Fibroblast of skin of right biceps (primary cell): ENCODE measurements at regions not wholly inside any gene's neighbourhood (a gene's known extent, or its start where the extent isn't known, plus 50 kb on each side); places are given as distances from the start of the nearest gene placed in this dataset.

Experiments
- DNase-seq: peaks from one replicate; pipeline ENCODE4 v3.0.0-alpha.2; 2013

DNA sequence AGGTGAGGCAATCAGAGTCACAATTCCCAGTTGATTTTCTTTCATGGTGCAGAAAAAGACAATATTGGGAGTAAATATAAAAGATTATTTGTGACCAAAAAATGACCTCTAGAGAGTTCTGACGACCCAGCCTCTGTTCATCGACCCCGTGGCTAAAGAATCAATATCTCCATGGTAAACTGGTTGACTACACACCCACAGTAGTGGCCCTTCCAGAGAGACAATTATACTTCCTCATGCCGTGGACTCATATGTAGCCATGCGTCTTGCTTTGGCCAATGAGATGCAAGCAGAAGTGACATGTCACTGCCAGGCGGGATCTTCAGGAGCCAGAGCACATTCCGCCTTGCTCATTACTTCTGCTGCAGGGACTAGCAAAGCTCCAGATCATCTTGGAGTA, 163.3 kb upstream of the RAD23B start:
- DNase-seq: no peak

DNA sequence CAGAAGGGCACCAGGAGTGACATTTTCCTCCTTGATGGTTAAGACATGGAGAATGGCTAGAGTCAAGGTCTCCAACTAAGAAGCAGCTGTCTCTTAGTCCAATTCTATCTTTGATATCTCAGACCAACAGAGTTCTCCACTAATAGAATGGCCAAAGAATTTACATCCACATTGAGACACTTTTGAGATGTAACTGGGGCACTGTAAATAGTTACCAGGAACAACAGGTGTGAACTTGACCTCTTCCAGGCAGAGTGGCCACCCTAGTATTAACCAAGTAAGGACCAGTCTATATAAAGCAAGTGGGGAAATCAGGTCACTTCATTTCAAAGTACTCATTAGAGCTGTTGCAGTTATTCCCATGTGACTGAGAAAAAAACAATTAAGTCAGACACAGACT, 159.7 kb upstream of the RAD23B start:
- DNase-seq: no peak

DNA sequence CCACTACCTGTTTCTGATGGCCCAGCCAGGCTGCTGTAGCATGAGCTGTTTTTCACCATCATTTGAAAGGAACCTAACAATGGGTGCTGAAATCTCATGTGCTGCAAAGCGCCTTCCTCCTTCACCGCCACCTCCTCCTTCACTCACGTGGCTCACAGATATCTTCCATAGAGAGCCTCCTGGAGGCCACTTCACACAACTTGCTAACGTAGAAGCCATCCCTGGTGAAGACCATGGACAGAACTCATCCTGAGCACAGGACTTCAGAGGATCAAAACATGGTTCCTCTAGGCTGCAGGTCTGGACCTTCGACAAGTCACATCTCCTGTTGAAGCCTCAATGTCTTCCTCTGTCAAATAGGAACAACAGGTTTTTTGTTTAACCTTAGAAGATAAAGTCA, 155.5 kb upstream of the RAD23B start:
- peak; percentile 6 for DNase-seq

DNA sequence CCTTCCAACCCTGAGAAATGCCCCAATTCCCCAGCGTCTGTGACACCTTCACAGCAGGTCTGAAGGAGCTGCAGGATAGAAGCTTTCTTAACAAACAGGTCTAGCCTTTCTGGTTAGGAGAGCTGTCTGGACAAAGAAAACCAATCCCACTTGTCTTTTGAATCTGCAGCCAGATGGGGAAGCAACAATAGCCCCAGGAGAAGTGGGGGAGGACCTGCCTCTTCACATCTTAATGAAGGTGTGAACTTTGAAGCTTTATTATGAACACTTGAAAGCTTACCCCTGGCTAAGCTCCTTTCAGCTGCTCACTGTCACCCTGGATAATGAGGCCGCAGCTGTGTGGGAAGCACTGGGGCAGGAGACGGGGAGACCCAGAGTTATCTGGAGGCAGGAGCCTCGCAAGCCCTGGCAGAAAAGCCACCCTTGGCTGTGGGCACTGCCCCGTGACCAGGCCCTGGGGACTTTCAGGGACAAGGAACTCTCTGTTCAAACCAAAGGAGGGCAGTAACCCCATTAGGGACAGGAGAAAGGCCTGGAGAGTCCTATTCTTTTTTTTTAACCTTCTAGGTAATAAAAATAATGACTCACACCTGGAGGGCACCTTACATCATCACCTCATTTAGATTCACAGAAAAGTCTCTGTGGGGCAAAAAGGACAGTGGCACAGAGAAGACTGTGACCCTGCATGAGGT, 151.8 kb upstream of the RAD23B start:
- no peak for DNase-seq

DNA sequence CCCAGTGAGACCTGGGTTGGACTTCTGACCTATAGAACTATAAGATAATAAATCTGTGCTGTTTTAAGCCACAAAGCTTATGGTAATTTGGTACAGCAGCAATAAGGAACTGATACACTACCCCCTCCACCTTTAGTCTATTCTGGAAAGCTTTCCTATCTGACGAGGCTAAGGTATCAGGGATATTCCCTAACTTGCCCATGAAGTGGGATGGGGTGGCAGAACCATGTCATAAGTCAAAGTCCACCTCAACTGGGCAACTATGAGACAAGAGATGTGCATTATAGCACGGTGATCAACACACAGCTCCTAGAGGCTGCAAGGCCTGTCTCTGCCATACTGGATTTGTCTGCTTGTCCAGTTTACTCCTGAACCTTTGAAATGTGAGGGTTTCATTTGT, 146.8 kb upstream of the RAD23B start:
- DNase-seq: no peak

DNA sequence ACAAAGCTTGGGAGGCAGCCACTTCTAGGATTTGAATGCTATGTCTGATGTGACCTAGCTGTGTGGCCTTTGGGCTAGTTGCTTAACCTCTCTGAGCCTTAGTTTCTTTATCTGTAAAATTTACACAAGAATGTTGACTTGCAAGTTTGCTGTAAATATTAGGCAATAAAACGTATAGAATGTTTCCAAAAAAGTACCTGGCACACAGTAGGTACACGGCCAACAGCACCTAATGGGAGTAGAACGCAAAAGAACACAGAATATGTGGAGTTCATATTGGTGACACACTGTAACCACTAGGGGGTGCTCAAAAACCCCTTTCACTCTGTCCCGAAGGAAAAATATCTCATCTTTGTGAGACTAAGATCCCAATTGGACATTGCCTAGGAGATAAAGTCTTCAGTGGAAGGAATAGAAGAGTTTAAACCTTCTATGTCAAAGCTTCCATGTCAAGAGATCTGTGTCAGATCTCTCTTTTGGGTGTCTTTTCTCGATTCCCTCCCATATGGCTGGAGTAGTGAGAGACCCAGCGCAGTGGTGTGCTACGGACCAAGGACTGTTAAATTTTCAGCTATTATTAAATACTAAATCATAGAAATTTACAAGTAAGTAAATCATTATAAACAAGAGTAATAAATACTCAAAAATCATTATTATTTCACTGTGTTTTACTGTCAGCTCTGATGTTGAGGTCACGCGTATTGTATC, 145.4 kb upstream of the RAD23B start:
- DNase-seq: peak; percentile 37

DNA sequence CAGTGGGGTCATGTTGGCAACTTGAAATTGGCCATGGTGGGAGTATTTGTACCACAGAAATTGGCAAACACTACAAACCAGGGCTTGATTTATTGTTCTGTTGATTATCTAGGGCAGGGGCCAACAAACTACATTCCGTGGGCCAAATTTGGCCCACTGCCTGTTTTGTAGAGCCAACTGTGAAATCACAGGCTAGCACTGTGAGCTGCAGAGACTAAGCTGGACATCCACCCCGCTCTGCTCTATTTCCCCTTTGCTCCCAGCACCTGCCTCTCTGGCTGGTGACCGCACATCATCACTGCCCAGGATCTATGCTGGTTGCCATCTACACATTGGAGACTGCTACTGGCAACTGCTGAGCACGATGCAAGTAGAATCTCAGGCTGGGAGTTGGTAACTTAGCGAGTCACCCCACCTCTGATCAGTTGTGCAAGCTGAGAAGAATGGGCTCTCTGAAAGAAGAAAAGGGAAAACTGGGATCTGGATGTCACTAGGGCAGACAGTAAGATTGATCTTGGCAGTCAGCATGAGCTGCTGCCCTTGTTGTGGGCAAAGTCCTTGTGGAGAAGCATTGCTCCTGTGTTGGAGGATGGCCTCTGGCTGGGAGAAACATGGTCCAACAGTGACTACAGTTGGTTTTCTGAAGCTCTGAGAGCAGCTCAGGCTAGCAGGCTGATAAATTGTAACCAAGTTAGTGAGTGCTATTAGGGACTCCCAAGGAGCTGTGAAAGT, 144.7 kb upstream of the RAD23B start:
- DNase-seq: peak; percentile 7

DNA sequence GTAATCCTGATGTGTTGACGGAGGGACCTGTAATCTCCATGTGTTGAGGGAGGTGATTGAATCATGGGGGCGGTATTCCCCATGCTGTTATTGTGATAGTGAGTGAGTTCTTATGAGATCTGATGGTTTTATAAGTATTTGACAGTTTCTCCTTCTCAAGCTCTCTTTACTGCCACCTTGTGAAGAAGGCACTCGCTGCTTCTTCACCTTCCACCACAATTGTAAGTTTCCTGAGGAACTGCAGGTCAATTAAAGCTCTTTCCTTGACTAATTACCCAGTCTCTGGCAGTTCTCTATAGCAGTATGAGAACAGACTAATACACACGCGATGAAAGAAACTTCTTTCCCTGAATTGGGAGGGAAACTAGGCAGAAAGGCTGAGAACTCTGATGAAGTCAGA, 141.1 kb upstream of the RAD23B start:
- DNase-seq: peak; percentile 20

DNA sequence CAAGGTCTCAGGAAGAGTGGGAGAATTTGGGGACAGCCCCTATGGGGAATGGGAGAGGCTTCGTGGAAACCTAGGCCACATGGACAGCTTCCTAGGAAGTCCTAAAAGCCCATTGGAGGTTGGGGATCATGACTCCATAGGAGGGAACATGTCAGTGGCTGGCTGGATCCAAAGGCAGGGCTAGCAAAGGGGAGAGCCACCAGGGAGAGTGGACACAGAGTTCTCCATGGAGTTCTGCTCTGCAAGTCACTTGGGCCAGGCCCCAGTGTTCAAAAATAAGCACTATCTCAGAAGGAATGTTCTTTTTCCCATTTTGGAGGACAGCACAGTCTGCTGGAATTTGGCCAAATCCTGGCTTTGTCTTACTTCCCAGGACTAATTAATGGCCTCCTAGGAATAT, 140.6 kb upstream of the RAD23B start:
- peak; percentile 5 for DNase-seq

DNA sequence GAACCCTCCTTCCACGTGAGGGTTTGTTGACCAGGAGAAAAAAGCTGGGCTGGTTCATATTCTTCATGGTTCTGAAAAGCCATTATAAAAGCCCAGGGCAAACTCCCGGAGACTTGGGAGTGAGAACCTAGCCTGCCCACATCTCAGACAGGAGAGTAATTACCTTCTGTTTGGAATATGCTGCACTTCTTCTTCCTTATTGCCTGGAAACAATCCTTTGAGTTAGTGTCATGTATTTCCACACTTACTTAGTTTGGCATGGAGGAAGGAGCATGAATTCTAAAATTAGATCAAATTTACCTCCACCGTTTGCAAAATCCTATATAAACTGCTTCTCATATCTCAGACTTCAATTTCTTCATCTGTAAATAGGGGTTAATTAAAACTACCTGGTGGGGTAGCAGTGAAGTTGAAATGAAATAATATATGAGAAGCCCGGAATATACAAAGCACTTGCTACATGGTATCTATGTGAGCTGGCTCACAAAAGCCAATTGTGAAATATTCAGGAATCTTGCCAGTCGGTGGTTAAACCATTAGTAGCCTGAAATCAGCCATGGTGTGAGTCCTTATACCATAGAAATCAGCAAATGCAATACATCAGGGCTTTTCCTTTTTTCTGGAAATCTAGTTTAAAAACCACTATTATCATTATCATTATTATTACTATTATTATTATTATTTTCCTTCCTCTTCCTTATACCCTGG, 140.0 kb upstream of the RAD23B start:
- DNase-seq: peak; percentile 8

DNA sequence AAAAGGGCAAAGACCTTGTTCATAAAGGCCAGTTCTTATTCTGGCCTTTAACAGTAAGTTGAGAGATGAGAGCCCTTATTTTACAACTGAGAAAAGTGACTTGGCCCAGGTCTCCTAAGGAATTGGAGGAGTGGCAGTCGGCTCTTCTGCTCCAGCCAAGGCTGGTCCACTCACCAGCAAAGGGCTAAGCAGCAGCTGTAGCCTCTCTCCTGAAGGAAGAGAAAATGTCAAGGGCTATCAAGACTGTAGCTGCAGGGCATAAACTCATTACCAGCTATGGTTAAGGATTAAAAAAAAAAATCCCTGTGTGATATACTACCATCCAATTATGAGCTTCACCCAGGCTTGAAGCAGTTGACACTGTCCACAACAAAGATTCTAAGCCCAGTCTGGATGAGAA, 138.6 kb upstream of the RAD23B start:
- DNase-seq: no peak

DNA sequence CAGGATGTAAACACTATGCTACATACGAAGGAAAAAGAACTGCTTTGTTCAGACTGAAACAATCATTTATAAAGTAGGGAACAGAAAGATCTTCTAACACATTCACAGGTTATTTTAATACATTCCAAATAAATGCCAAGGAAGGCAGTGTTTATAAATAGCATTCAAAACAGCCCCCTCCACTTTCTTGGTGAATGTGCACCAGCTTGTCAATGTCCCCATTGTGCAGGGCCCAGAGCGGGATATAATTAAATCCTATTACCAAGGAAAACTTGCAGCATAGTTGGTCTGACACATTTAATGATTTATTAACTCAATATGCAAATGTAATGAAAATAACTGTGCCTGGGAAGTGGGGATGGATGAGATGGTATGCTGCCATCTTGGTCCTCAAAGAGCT, 135.9 kb upstream of the RAD23B start:
- DNase-seq: no peak

DNA sequence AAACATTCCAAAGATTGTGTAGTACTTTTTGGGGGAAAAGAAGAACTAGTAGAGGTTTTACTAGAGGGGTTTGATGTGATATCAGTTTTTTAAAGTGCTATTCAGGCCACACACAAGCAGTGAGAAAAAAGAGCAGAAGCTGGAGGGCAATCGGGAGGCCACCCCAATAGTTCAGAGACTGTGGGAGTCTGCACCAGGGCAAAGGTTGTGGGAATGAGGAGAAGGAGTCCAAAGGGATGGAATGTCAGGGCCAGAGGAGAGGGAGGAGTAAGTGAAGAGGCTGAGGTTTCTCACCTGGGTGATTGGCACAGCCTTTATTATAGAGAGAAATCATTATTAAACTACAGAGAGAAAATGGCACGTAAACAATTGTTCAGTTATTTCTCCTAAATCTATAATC, 134.9 kb upstream of the RAD23B start:
- no peak for DNase-seq

DNA sequence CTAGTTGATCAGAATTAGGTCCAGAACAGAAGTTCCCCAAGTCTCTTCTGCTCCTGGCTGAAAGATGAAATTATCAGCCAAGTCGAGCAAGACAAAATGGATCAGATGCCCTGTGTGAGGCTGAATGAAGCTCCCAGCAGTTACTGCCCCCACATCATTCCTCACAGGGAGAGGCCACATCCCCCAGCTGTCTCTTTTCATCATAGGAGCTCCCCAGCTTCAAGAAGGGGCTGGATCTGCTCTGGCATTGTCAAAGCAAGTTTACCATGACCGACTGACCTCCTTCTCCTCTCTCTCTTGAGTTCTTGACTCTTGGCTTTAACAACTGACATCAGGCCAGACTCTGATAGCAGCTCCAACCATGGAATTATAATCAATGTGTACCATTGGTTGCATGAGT, 133.3 kb upstream of the RAD23B start:
- no peak for DNase-seq

DNA sequence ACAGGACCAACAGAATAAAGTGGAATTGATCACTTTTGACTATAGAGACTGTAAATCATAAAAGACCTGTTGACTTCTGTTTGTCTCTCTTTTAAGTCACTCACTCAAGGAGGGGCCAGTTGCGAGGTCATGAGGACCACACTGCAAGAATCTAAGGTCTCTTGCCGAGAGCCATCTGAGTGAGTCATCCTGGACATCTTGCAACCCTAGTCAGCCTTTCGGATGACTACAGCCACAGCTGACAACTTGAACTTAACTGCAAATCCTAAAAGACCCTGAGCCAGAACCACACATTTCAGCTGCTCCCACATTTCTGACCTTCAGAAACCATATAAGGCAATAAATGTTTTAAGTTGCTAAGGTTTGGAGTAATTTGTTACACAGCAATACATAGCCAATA, 129.7 kb upstream of the RAD23B start:
- peak; percentile 48 for DNase-seq

DNA sequence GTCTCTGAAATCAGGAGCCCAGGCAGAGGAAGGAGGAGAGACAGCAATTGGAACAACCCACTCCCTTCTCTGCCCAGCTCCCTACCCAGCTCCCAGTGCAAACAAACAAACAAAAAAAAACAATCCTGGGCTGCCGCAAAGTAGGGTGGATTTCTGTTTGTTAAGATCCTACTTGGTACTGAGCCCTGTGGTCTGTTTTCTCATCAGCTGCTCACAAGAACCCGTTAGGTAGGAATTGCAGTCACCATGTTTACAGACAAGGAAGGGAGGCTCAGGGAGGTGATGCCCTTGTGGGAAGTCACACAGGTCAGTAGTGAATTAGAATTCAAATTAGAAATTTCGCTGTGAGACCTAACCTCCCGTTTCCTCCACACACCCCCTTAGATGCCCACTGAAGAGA, 128.8 kb upstream of the RAD23B start:
- no peak for DNase-seq

DNA sequence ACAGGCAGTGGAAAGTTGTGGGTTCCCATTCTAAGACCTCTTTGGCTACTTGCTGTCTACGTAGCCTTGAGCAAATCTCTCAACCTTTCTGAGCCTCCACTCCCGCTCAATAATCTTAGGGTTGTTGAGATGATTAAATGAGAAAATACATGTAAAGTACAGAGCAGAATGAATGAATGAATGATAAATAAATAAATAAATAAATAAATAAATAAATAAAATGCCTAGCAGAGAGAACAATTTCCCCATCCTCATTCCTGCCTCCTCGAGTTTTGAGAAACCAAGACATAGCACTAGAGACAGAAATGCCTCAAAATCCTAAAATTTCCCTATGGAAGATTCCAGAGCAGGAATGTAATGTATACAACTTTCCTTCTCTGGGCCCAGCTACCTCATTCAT, 128.3 kb upstream of the RAD23B start:
- no peak for DNase-seq

DNA sequence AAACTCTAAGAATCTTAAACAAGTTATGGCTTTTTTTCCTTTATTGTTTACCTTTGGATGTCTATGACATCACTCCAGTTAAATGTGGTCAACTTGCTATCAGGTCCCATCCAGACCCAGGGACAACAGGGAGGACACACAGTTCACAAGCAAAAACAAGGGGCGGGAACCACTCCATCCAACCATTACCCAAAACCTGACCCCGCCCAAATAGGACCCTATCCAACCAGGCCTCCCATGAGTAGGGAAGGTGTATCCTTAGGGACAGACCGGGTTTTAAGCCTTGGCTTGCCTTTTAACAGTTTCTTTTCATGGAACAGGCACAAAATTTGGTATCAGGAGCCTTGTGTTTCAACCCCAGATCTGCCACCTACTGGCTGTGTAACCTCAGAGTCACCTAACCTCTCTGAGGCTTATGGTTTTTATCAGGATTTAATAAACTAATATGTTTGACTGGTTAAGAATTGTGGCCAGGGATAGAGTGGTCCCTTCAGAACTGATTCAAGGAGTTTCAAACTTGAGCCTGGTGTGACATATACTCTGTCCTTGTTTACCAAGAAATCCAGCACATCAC, 127.7 kb upstream of the RAD23B start:
- no peak for DNase-seq

DNA sequence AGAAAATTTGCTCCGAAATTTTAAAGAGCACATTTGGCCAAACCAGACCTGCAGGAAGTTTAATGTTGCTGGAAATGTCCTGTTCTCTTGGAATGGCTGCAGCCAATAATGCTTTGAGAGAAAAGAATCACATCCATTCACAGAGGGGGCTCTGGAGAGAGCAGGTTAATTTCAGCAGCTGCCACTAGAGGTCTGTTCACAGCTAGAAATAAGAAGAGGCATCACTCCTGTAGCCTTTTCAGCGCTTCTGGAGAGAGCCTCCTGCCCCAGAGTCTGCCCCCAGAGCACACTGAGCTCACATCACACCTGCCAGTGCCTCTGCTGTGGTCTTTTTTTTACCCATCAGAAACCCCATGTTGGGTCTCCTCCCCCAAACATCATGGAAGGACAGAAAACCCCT, 124.8 kb upstream of the RAD23B start:
- peak; percentile 35 for DNase-seq

DNA sequence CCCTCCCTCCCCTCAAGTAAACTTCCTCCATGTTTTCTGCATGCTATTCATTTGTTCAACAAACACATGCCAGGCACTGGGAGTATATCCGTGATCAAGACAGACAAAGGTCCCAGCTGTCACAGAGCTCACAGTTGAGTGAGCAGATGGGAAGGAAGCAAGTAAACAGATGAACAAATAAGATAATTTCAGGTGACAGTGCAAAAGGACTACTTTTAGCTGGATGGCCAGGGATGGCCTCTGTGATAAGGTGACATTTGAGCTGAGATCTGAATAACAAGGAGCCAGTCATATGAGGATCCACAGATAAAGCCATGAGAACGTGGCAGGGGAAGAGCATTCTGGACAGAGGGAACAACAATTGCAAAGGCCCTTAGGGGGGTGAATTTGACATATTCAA, 121.7 kb upstream of the RAD23B start:
- no peak for DNase-seq

DNA sequence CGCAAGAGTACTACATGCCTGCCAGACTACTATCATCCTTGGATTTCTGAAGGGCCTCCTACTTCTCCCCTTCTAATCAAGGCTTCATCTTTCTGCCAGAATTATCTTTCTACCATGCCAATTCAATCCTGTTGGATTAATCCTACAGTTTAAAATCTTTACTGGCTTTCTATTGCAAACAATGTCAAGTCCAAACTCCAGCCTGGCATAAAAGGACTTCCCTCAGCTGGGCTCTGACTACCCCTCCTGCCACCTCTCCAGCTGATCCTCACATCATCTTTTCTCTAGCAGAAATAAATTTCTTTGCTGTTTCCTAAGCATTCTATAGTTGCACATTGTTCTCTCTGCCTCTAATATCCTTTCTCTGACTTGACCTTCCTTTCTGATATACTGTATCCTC, 119.7 kb upstream of the RAD23B start:
- no peak for DNase-seq

DNA sequence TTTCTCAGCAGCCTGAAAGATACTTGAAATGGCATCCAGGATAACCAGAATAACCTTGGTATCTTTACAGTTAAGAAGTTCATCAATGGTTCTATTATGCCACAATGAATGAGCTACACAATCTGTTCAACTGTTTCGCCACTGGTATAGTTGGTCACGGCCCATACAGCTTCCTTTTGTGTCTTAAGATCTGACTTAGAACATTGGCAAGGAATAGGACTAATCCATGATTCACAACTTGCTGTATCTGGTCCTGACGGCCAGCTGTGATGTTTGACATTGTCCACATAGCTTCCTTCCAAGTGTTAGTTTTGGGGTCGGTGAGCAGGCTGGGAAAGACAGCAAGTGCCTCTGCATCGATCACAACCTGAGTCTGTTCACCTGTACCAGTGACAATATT, 113.3 kb upstream of the RAD23B start:
- no peak for DNase-seq

DNA sequence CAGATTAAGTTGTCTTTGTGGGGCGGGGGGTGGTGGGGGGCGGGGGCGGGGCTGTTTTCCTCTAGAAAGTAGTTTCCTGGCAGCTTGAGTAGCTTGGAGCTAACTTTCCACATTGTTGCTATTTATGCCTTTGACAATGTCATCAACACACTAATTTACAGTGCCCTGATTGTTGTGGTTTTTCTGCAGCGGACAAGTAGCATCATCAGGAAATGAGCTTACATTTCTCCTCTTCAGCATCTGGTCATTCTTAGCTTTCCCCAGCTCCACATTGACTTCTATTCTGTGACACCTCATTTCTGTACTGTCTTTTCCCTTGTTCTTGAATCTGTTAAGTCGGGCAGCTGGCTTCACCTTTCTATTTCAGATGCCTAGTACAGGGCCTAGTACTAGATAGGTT, 112.3 kb upstream of the RAD23B start:
- no peak for DNase-seq
